H1 (cell line): ENCODE measurements at regions not wholly inside any gene's neighbourhood (a gene's known extent, or its start where the extent isn't known, plus 50 kb on each side); places are given as distances from the start of the nearest gene placed in this dataset.

Experiments used
- CTCF ChIA-PET: fragments of 300-600 bp; sonication (Branson Sonifier 250); formaldehyde crosslinking; loops from one replicate; lab custom pipeline; 2021; ENCODE audit not compliant: partially characterized antibody; lab: Charles Lee
- POLR2A ChIA-PET: fragments of 300-600 bp; sonication (Branson Sonifier 250); formaldehyde crosslinking; loops from one replicate; lab custom pipeline; 2021; ENCODE audit warnings: inconsistent platforms; ENCODE audit not compliant: partially characterized antibody; lab: Charles Lee
- DNase-seq, 2 experiments: peaks; one replicate each; pipeline versions ENCODE4 v3.0.0 to v3.0.0-alpha.2; 2010 to 2022; ENCODE audit warnings: low spot score in 2 of 2, low read depth in 1 of 2, mixed read lengths in 1 of 2
- FAIRE-seq: peaks from 2 replicates; lab custom pipeline; 2011; peaks lifted over from hg19 to GRCh38; lab: Jason Lieb, UNC
- H2AFZ ChIP-seq: 2 replicates; pipeline ENCODE4 v1.8.1; 2012; ENCODE audit warnings: low read length, inconsistent platforms
- H2AK5ac ChIP-seq: 2 replicates; pipeline ENCODE4 v1.6.1; 2013; ENCODE audit warnings: low read depth, low read length
- H2BK120ac ChIP-seq: replicated peaks from 2 replicates; pipeline ENCODE3; 2013; ENCODE audit warnings: low read depth, low read length, inconsistent platforms
- H2BK12ac ChIP-seq: 2 replicates; pipeline ENCODE4 v1.6.1; 2013; ENCODE audit warnings: low read depth, low read length
- H2BK15ac ChIP-seq: 2 replicates; pipeline ENCODE4 v1.6.1; 2013; ENCODE audit warnings: low read length
- H2BK20ac ChIP-seq: 2 replicates; pipeline ENCODE4 v1.6.1; 2013; ENCODE audit warnings: low read length
- H2BK5ac ChIP-seq: 2 replicates; pipeline ENCODE4 v1.6.1; 2013; ENCODE audit warnings: low read depth, low read length
- H3K14ac ChIP-seq: 2 replicates; pipeline ENCODE4 v1.6.1; 2013; ENCODE audit warnings: inconsistent platforms; ENCODE audit not compliant: insufficient read length
- H3K18ac ChIP-seq: 2 replicates; pipeline ENCODE4 v1.6.1; 2013; ENCODE audit warnings: low read length; ENCODE audit errors: extremely low read depth
- H3K23ac ChIP-seq: 2 replicates; pipeline ENCODE4 v1.6.1; 2013; ENCODE audit warnings: inconsistent platforms; ENCODE audit not compliant: insufficient read length
- H3K23me2 ChIP-seq: 2 replicates; pipeline ENCODE4 v1.6.1; 2013; ENCODE audit warnings: low read depth, low read length
- H3K27ac ChIP-seq: 2 replicates; pipeline ENCODE4 v1.6.1; 2011; ENCODE audit warnings: low read depth, low read length, inconsistent platforms
- H3K27me3 ChIP-seq, 4 experiments: replicated peaks in 1 of 4; 1 replicate in 1 of 4; 2 replicates in 3 of 4; pipeline versions ENCODE4 v1.6.1 to v1.8.1; 2011 to 2013; ENCODE audit warnings: low read length in 3 of 4, mild to moderate bottlenecking in 3 of 4, inconsistent platforms in 2 of 4, mixed read lengths in 2 of 4, moderate library complexity in 1 of 4; ENCODE audit not compliant: control insufficient read depth in 3 of 4, insufficient read depth in 3 of 4; ENCODE audit errors: extremely low read depth in 1 of 4
- H3K36me3 ChIP-seq, 4 experiments: 2 replicates each; pipeline versions ENCODE4 v1.6.1 to v1.8.1; 2011 to 2013; ENCODE audit warnings: mild to moderate bottlenecking in 4 of 4, low read length in 3 of 4, moderate library complexity in 2 of 4, control low read depth in 1 of 4, inconsistent platforms in 1 of 4; ENCODE audit not compliant: insufficient read depth in 4 of 4, control insufficient read depth in 2 of 4
- H3K4ac ChIP-seq: replicated peaks from 2 replicates; pipeline ENCODE3; 2013; ENCODE audit warnings: low read length, low read depth, mixed read lengths, inconsistent platforms; ENCODE audit not compliant: insufficient read length
- H3K4me1 ChIP-seq, 4 experiments: replicated peaks in 1 of 4; 1 replicate in 1 of 4; 2 replicates in 3 of 4; pipeline versions ENCODE4 v1.6.1 to v1.8.1; 2011 to 2013; ENCODE audit warnings: low read length in 3 of 4, inconsistent platforms in 2 of 4, mixed read lengths in 1 of 4; ENCODE audit not compliant: insufficient read depth in 4 of 4, control insufficient read depth in 3 of 4
- H3K4me2 ChIP-seq, 2 experiments: 2 replicates each; pipeline versions ENCODE4 v1.6.1 to v1.8.1; 2011 to 2013; ENCODE audit warnings: low read depth in 2 of 2, low read length in 2 of 2, control low read depth in 1 of 2, inconsistent platforms in 1 of 2, mild to moderate bottlenecking in 1 of 2; ENCODE audit not compliant: insufficient read depth in 1 of 2
- H3K4me3 ChIP-seq, 4 experiments: fragments of 200-600, 300-600 bp in 1 of 4; sonication (generic), shearing (Covaris generic), sonication (Bioruptor Twin) in 1 of 4; 2 replicates each; pipeline versions ENCODE4 v1.5.1 to v1.8.1; 2011 to 2016; ENCODE audit warnings: low read length in 4 of 4, low read depth in 3 of 4, control low read depth in 2 of 4, inconsistent platforms in 2 of 4, mild to moderate bottlenecking in 2 of 4, mixed read lengths in 1 of 4, moderate library complexity in 1 of 4; ENCODE audit not compliant: insufficient read depth in 2 of 4; ENCODE audit errors: extremely low read depth in 1 of 4
- H3K56ac ChIP-seq: replicated peaks from 2 replicates; pipeline ENCODE3; 2013; ENCODE audit warnings: low read depth, mild to moderate bottlenecking, mixed read lengths, low read length, inconsistent platforms; ENCODE audit not compliant: insufficient read length
- H3K79me1 ChIP-seq: 2 replicates; pipeline ENCODE4 v1.6.1; 2013; ENCODE audit warnings: low read depth, low read length, control low read depth
- H3K79me2 ChIP-seq, 2 experiments: 2 replicates each; pipeline versions ENCODE4 v1.6.1 to v1.8.1; 2012 to 2013; ENCODE audit warnings: low read length in 2 of 2, mild to moderate bottlenecking in 2 of 2, inconsistent platforms in 1 of 2; ENCODE audit not compliant: insufficient read depth in 2 of 2, control insufficient read depth in 1 of 2
- H3K9ac ChIP-seq, 4 experiments: replicated peaks in 1 of 4; 1 replicate in 1 of 4; 2 replicates in 3 of 4; pipeline versions ENCODE4 v1.6.1 to v1.8.1; 2011 to 2013; ENCODE audit warnings: low read depth in 3 of 4, low read length in 3 of 4, control low read depth in 2 of 4, mild to moderate bottlenecking in 2 of 4, moderate library complexity in 2 of 4, inconsistent platforms in 1 of 4; ENCODE audit errors: extremely low read depth in 1 of 4
- H3K9me3 ChIP-seq, 2 experiments: 2 replicates each; pipeline versions ENCODE4 v1.6.1 to v1.8.1; 2012 to 2013; ENCODE audit warnings: mild to moderate bottlenecking in 2 of 2, moderate library complexity in 2 of 2, control low read depth in 1 of 2, inconsistent platforms in 1 of 2, low read depth in 1 of 2, low read length in 1 of 2, mixed read lengths in 1 of 2; ENCODE audit not compliant: insufficient read depth in 2 of 2
- H4K20me1 ChIP-seq, 2 experiments: replicated peaks in 1 of 2; 2 replicates each; pipeline versions ENCODE3 to v1.8.1; 2011 to 2013; ENCODE audit warnings: inconsistent platforms in 2 of 2, low read length in 2 of 2, mild to moderate bottlenecking in 1 of 2; ENCODE audit not compliant: insufficient read depth in 2 of 2, control insufficient read depth in 1 of 2
- H4K5ac ChIP-seq: 2 replicates; pipeline ENCODE4 v1.6.1; 2013; ENCODE audit warnings: low read length, low read depth, mixed read lengths, inconsistent platforms; ENCODE audit not compliant: insufficient read length
- H4K8ac ChIP-seq: 2 replicates; pipeline ENCODE4 v1.8.0; 2013; ENCODE audit warnings: mild to moderate bottlenecking, moderate library complexity, low read length, inconsistent platforms; ENCODE audit not compliant: insufficient read depth; ENCODE audit errors: extremely low read depth
- H4K91ac ChIP-seq: replicated peaks from 2 replicates; pipeline ENCODE3; 2013; ENCODE audit warnings: low read length, mixed read lengths, inconsistent platforms; ENCODE audit not compliant: insufficient read length
- BACH1 ChIP-seq: IDR thresholded peaks from 2 replicates; pipeline ENCODE4 v1.6.1; 2012; ENCODE audit warnings: low read length, improper control_type of control experiment
- JUN ChIP-seq: IDR thresholded peaks from 2 replicates; pipeline ENCODE4 v1.6.1; 2011; ENCODE audit warnings: low read depth, mild to moderate bottlenecking, improper control_type of control experiment, low read length
- JUND ChIP-seq: IDR thresholded peaks from 2 replicates; pipeline ENCODE4 v1.6.1; 2011; ENCODE audit warnings: mild to moderate bottlenecking, improper control_type of control experiment, low read length
- WGBS, 2 experiments: shearing (Covaris generic) in 1 of 2; methylation state at CpG; one replicate each; pipeline versions ENCODE4 v1.1.6 to v1.1.7; 2013 to 2015; ENCODE audit warnings: low lambda C conversion rate in 2 of 2, mixed read lengths in 2 of 2, inconsistent platforms in 1 of 2, low coverage in 1 of 2, missing lambda C conversion rate in 1 of 2; ENCODE audit not compliant: insufficient replicate concordance in 2 of 2, insufficient coverage in 1 of 2, insufficient read length in 1 of 2; ENCODE audit errors: extremely low coverage in 1 of 2, missing lambda C conversion rate in 1 of 2; 5-methylcytosine and 5-hydroxymethylcytosine counted together

- POLR2A ChIA-PET: no interaction called here
These were observed 252.3 kb downstream of the GATA3 start for GRCh38 chr10:8306685-8307364.

More at GRCh38 chr10:8306685-8307364, 252.3 kb downstream of the GATA3 start:
- no peak for FAIRE-seq
- Histone ChIP-seq H3K4me1 (peaks cover 0 to 5% (median 0%) of the 10 kb centered on the region in 4 experiments; a peak in 2 of 7 replicates), H4K91ac (no peak overlapping the region), H3K4me3 (no peak overlapping the region), H2AFZ (no peak overlapping the region), H2BK15ac (no peak overlapping the region), H2BK120ac (no peak overlapping the region), H3K79me2 (no peaks in the 10 kb centered on the region), H4K5ac (no peak overlapping the region), H3K23ac (no peak overlapping the region), H3K23me2 (no peaks in the 10 kb centered on the region), H3K36me3 (no peaks in the 10 kb centered on the region), H3K4ac (no peak overlapping the region), H3K56ac (no peak overlapping the region), H2AK5ac (no peak overlapping the region), H3K9ac (no peak overlapping the region), H2BK5ac (no peak overlapping the region), H3K4me2 (no peak overlapping the region; a peak in 1 of 4 replicates), H3K27me3 (no peaks in the 10 kb centered on the region; a peak in 1 of 7 replicates), H2BK12ac (0 out of 2 replicates have a peak overlapping the region, but pooled peaks have one; percentile 42), H2BK20ac (no peak overlapping the region), H4K20me1 (no peaks in the 10 kb centered on the region), H4K8ac (no peak overlapping the region), H3K27ac (no peak overlapping the region), H3K79me1 (no peaks in the 10 kb centered on the region), H3K18ac (no peak overlapping the region), H3K14ac (no peak overlapping the region), H3K9me3 (no peaks in the 10 kb centered on the region)
- TF ChIP-seq JUN (0 out of 2 replicates have a peak, but pooled peaks have one; percentile 22), BACH1 (no peak), JUND (0 out of 2 replicates have a peak, but pooled peaks have one; percentile 49)
- CTCF ChIA-PET: interaction anchor here (1.1 kb wide), 1 partner anchor 572 kb away, joined by 3 read pairs; no protein-coding TSS in a partner anchor
- DNase-seq: no peak
- 81% methylated on average over 4 of the region's 4 CpGs; no CpG with 5 or more reads in 1 of the 2 experiments for WGBS, 2 experiments
